Ascending aorta (tissue), 2 donors: ENCODE measurements at regions not wholly inside any gene's neighbourhood (a gene's known extent, or its start where the extent isn't known, plus 50 kb on each side); places are given as distances from the start of the nearest gene placed in this dataset.

Experiments
- DNase-seq, 2 donors: peaks; one replicate each; pipeline ENCODE4 v3.0.0-alpha.2; 2019; ENCODE audit warnings: low spot score in 2 of 2
- H3K27ac ChIP-seq, 2 donors: fragments of 200-600 bp; sonication (generic); one replicate each; pipeline ENCODE4 v1.5.1; 2016 to 2017; ENCODE audit warnings: mild to moderate bottlenecking in 1 of 2
- H3K27me3 ChIP-seq: fragments of 200-600 bp; sonication (generic); one replicate; pipeline ENCODE4 v1.5.1; 2017
- H3K36me3 ChIP-seq, 2 donors: fragments of 200-600 bp; sonication (generic); one replicate each; pipeline ENCODE4 v1.5.1; 2016
- H3K4me1 ChIP-seq, 2 donors: fragments of 200-600 bp; sonication (generic); one replicate each; pipeline ENCODE4 v1.5.1; 2016 to 2017; ENCODE audit warnings: mild to moderate bottlenecking in 1 of 2
- H3K4me3 ChIP-seq, 2 donors: fragments of 200-600 bp; sonication (generic); one replicate each; pipeline ENCODE4 v1.5.1; 2016 to 2017; ENCODE audit warnings: mild to moderate bottlenecking in 1 of 2
- H3K9me3 ChIP-seq, 2 donors: fragments of 200-600 bp; sonication (generic); one replicate each; pipeline ENCODE4 v1.5.1; 2016
- intact Hi-C: fragments of 100-400 bp; cut with DNase I; formaldehyde crosslinking; loops from one replicate; pipeline ENCODE4 v1.15.1; 2023
- TF ChIP-seq, protein P1 (sequence below), 3 experiments: fragments of 200-600 bp in 2 of 3; fragments of 450-650 bp in 1 of 3; sonication (generic) in 2 of 3; IDR thresholded peaks; one replicate each; pipeline ENCODE4 v1.5.1; 2016 to 2019; ENCODE audit warnings: antibody characterized with exemption in 3 of 3, mild to moderate bottlenecking in 1 of 3, moderate library complexity in 1 of 3

DNA sequence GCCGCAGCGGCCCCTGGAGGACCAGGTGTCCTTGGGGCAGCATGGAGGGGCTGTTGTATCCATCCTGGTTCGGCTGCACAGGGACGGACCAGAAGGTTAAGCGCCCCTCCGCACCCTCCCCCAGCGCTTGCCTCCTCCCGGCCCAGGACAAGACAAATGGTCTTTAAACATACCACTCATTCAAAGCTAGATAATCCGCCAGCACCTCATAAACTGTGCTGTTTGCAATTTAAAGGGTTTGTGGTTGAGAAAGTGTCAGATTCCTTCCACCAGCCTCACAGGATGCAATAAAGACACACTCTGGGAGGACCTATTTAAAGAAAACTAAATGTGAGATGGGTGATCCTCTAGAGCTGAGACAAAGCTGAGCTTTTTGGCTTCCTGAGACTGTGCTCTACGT lies 426.2 kb upstream of the EEF2KMT start:
- Histone ChIP-seq H3K36me3 (no peaks in the 10 kb centered on the region), H3K4me3 (no peak overlapping the region), H3K27me3 (no peaks in the 10 kb centered on the region), H3K27ac (no peak overlapping the region), H3K9me3 (peaks cover 0 to 3% of the 10 kb centered on the region in 2 donors), H3K4me1 (no peaks in the 10 kb centered on the region)
- DNase-seq: no peak
- intact Hi-C loops: no loop called here
- TF ChIP-seq, protein P1, sequence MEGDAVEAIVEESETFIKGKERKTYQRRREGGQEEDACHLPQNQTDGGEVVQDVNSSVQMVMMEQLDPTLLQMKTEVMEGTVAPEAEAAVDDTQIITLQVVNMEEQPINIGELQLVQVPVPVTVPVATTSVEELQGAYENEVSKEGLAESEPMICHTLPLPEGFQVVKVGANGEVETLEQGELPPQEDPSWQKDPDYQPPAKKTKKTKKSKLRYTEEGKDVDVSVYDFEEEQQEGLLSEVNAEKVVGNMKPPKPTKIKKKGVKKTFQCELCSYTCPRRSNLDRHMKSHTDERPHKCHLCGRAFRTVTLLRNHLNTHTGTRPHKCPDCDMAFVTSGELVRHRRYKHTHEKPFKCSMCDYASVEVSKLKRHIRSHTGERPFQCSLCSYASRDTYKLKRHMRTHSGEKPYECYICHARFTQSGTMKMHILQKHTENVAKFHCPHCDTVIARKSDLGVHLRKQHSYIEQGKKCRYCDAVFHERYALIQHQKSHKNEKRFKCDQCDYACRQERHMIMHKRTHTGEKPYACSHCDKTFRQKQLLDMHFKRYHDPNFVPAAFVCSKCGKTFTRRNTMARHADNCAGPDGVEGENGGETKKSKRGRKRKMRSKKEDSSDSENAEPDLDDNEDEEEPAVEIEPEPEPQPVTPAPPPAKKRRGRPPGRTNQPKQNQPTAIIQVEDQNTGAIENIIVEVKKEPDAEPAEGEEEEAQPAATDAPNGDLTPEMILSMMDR (IDR thresholded peaks at IDR 0.05): no peak

- intact Hi-C loops: no loop called here
- H3K4me3 ChIP-seq: no peak overlapping the region
- H3K36me3 ChIP-seq: no peaks in the 10 kb centered on the region
- no peak overlapping the region for H3K27ac ChIP-seq
- H3K27me3 ChIP-seq: no peaks in the 10 kb centered on the region
- no peaks in the 10 kb centered on the region for H3K9me3 ChIP-seq
- no peak for DNase-seq
- no peaks in the 10 kb centered on the region for H3K4me1 ChIP-seq
- TF ChIP-seq, protein P1 (IDR thresholded peaks at IDR 0.05): no peak
Measured at GRCh38 chr16:5516115-5516514, 418.5 kb upstream of the EEF2KMT start.

GRCh38 chr16:5512014-5512413 lies 414.4 kb upstream of the EEF2KMT start:
- TF ChIP-seq, protein P1 (IDR thresholded peaks at IDR 0.05): no peak
- no peak for DNase-seq

GRCh38 chr16:5510819-5511370 lies 413.3 kb upstream of the EEF2KMT start:
- no peaks in the 10 kb centered on the region for H3K4me1 ChIP-seq
- TF ChIP-seq, protein P1 (IDR thresholded peaks at IDR 0.05): no peak
- H3K9me3 ChIP-seq: no peaks in the 10 kb centered on the region
- DNase-seq: no peak
- H3K36me3 ChIP-seq: no peaks in the 10 kb centered on the region
- no peak overlapping the region for H3K4me3 ChIP-seq
- H3K27ac ChIP-seq: no peak overlapping the region
- H3K27me3 ChIP-seq: no peaks in the 10 kb centered on the region
- intact Hi-C loops: no loop called here

More at GRCh38 chr16:5512014-5512413, 414.4 kb upstream of the EEF2KMT start:
- Histone ChIP-seq H3K4me1 (no peaks in the 10 kb centered on the region), H3K9me3 (no peaks in the 10 kb centered on the region), H3K36me3 (no peaks in the 10 kb centered on the region), H3K27ac (no peak overlapping the region), H3K27me3 (no peaks in the 10 kb centered on the region), H3K4me3 (no peak overlapping the region)
- intact Hi-C loops: no loop called here

DNA sequence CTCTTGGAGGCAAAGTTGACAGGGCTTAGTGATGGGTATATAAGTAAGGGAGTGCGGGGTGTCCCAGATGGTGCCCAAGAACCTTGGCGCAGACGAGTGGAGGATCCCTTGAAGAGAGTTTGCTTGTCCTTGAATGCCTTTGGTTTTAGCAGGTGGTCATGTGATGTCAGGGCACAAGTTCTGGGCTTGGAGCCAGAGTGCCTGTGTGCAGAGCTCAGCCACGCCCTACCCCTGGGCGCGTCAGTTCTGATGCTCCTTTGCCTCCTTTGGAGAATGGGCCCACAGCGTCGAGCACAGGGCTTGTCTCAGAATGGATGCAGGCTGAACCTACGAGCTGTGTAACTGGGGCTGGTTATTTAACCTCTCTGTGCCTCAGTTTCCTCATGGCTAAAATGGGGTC lies 412.2 kb upstream of the EEF2KMT start:
- TF ChIP-seq, protein P1 (IDR thresholded peaks at IDR 0.05): no peak
- Histone ChIP-seq H3K36me3 (no peaks in the 10 kb centered on the region), H3K9me3 (no peaks in the 10 kb centered on the region), H3K4me1 (no peaks in the 10 kb centered on the region), H3K27ac (no peak overlapping the region), H3K27me3 (no peaks in the 10 kb centered on the region), H3K4me3 (no peak overlapping the region)
- no peak for DNase-seq
- intact Hi-C loops: no loop called here

DNA sequence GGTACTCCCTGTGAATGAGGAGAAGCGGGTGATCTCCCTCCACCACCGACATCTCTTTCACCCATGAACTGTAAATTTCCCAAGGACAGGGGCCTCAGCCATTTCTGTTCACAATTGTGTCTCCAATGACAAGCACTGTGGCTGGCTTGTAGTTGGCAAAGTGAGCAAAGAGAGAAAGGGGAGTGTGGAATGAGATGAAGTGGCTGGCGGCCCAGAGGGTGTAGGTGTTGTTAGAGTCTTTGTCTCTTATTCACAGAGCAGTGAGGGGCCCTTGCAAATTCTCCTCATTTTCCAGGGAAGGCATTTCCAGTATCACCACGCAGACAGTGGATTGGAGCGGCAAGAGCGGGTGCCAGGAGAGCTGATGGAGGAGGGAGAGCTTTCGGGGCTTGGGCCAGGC lies 411.7 kb upstream of the EEF2KMT start:
- DNase-seq: no peak
- no peaks in the 10 kb centered on the region for H3K4me1 ChIP-seq
- H3K36me3 ChIP-seq: no peaks in the 10 kb centered on the region
- intact Hi-C loops: no loop called here
- no peaks in the 10 kb centered on the region for H3K9me3 ChIP-seq
- no peak overlapping the region for H3K27ac ChIP-seq
- H3K4me3 ChIP-seq: no peak overlapping the region
- TF ChIP-seq, protein P1 (IDR thresholded peaks at IDR 0.05): no peak
- H3K27me3 ChIP-seq: no peaks in the 10 kb centered on the region
